ENCODE measurements at regions not wholly inside any gene's neighbourhood (a gene's known extent, or its start where the extent isn't known, plus 50 kb on each side); places are given as distances from the start of the nearest gene placed in this dataset.

DNA sequence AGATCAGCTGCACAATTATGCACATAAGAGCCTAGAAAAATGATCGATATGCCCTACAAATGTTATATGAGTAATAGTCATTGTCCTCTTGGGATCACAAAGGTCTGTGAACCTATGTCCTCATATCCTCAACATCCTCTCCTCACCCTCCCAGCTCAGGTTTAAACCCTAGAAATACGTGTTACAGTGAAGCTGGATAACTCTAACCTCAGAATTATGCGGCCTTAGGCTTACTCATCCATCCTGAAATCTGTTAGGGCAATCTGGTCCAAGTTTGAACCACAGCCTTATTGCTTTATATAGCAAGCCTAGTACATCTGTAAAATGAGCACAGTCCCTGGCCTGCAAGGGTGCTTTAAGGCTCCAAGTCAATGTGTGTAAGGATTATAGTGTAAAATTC is 84.2 kb upstream of the FRMD4A start (continued):
- TF ChIP-seq REST (IDR thresholded peaks at IDR 0.05; ENCODE audit: low read depth, low read length) (no peak), RCOR1 (IDR thresholded peaks at IDR 0.05; ENCODE audit: low read length) (no peak)

- POLR2A ChIA-PET: no interaction called here
- no peaks in the 10 kb centered on the region for H4K20me1 ChIP-seq (ENCODE audit: insufficient read depth)
- H3F3A ChIP-seq (replicated peaks; ENCODE audit: insufficient read depth): no peaks in the 10 kb centered on the region
- no peaks in the 10 kb centered on the region for H3K36me3 ChIP-seq (replicated peaks in 1 of 2; ENCODE audit: control insufficient read depth in 1 of 2, insufficient read depth in 2 of 2, low read length in 1 of 2)
- H3K27me3 ChIP-seq (ENCODE audit: insufficient read depth): no peaks in the 10 kb centered on the region
- H3K4me2 ChIP-seq: no peak overlapping the region
- H3K9me3 ChIP-seq: no peaks in the 10 kb centered on the region
- no peak overlapping the region for H3K9ac ChIP-seq
- no peak overlapping the region for H3K4me3 ChIP-seq (ENCODE audit: low read depth in 2 of 2, low read length in 1 of 2)
- DNase-seq: no peak
- no peaks in the 10 kb centered on the region for H3K79me2 ChIP-seq (ENCODE audit: insufficient read depth)
- WGBS (ENCODE audit: low lambda C conversion rate): 52% methylated on average over 5 of the region's 5 CpGs
- no peaks in the 10 kb centered on the region for H3K9me2 ChIP-seq
- no peak overlapping the region for H3K27ac ChIP-seq (ENCODE audit: low read depth in 2 of 2, low read length in 1 of 2)
- H3K4me1 ChIP-seq (ENCODE audit: control insufficient read depth in 1 of 2, insufficient read depth in 2 of 2, low read depth in 1 of 2, low read length in 1 of 2): peaks cover 0 to 4% of the 10 kb centered on the region in 2 experiments; a peak in 1 of 4 replicates
- no peak overlapping the region for H2AFZ ChIP-seq (ENCODE audit: low read depth)
- CTCF ChIA-PET: interaction anchor here (0.8 to 2.2 kb wide), 2 partner anchors 10 to 17 kb away, joined by 3 to 7 read pairs; no protein-coding TSS in a partner anchor
- TF ChIP-seq SMC3 (IDR thresholded peaks at IDR 0.05; ENCODE audit: low read depth, low read length) (no peak), NRF1 (IDR thresholded peaks at IDR 0.05; ENCODE audit: low read depth, low read length) (no peak), PBX3 (IDR thresholded peaks at IDR 0.05) (no peak), USF1 (IDR thresholded peaks at IDR 0.05; ENCODE audit: borderline replicate concordance, low read depth) (no peak), CHD2 (IDR thresholded peaks at IDR 0.05; ENCODE audit: low read length, partially characterized antibody) (no peak)
Observed at GRCh38 chr10:14413523-14413922, 82.8 kb upstream of the FRMD4A start.

DNA sequence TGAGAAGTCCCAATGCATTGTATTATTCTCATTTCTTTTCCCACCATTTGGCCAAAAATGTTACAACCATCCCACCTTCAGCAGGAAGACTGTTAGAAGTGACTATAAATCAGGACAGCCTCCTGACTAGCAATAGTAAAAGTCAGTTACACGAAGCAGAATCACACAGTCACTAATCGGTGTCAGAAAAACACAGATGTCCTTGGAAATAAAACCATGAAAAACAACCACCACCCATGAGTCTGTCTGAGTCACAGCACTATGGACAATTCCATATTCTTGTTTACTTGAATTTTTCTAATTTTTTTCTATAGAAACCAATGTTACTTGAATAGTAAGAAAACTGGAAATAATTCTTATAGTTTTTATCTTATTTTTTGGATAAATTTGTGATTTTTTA is 81.9 kb upstream of the FRMD4A start:
- WGBS (ENCODE audit: low lambda C conversion rate): 30% methylated on average over 2 of the region's 2 CpGs
- ChIA-PET POLR2A (no interaction called here), CTCF (interaction anchor here (0.8 to 2.2 kb wide), 2 partner anchors 9 to 16 kb away, joined by 3 to 7 read pairs; no protein-coding TSS in a partner anchor)
- Histone ChIP-seq H3K4me1 (ENCODE audit: control insufficient read depth in 1 of 2, insufficient read depth in 2 of 2, low read depth in 1 of 2, low read length in 1 of 2) (peaks cover 0 to 4% of the 10 kb centered on the region in 2 experiments; a peak in 1 of 4 replicates), H4K20me1 (ENCODE audit: insufficient read depth) (no peaks in the 10 kb centered on the region), H3F3A (replicated peaks; ENCODE audit: insufficient read depth) (no peaks in the 10 kb centered on the region), H3K9ac (no peak overlapping the region), H3K4me2 (no peak overlapping the region), H3K36me3 (replicated peaks in 1 of 2; ENCODE audit: control insufficient read depth in 1 of 2, insufficient read depth in 2 of 2, low read length in 1 of 2) (no peaks in the 10 kb centered on the region), H3K9me3 (no peaks in the 10 kb centered on the region), H3K9me2 (no peaks in the 10 kb centered on the region), H3K27ac (ENCODE audit: low read depth in 2 of 2, low read length in 1 of 2) (no peak overlapping the region), H2AFZ (ENCODE audit: low read depth) (no peak overlapping the region), H3K27me3 (ENCODE audit: insufficient read depth) (no peaks in the 10 kb centered on the region), H3K4me3 (ENCODE audit: low read depth in 2 of 2, low read length in 1 of 2) (no peak overlapping the region), H3K79me2 (ENCODE audit: insufficient read depth) (no peaks in the 10 kb centered on the region)
- TF ChIP-seq NRF1 (IDR thresholded peaks at IDR 0.05; ENCODE audit: low read depth, low read length) (no peak), REST (IDR thresholded peaks at IDR 0.05; ENCODE audit: low read depth, low read length) (no peak), RFX5 (IDR thresholded peaks at IDR 0.05; ENCODE audit: low read length) (no peak), SMC3 (IDR thresholded peaks at IDR 0.05; ENCODE audit: low read depth, low read length) (no peak), EZH2phosphoT487 (IDR thresholded peaks at IDR 0.05; ENCODE audit: borderline replicate concordance, low read depth) (no peak)
- no peak for DNase-seq

Data from SK-N-SH (cell line).